ENCODE measurements at regions not wholly inside any gene's neighbourhood (a gene's known extent, or its start where the extent isn't known, plus 50 kb on each side); places are given as distances from the start of the nearest gene placed in this dataset.

GRCh38 chr6:41404182-41404845, 68.9 kb downstream of the NCR2 start:
- no peak for DNase-seq (ENCODE audit: low read depth)
- in situ Hi-C loops (cut with HindIII; ENCODE audit: low pct_unique_long_range_greater_than_20kb, low sequenced_read_pairs) = no loop called here

- in situ Hi-C loops (cut with HindIII; ENCODE audit: low pct_unique_long_range_greater_than_20kb, low sequenced_read_pairs) = no loop called here
- DNase-seq (ENCODE audit: low read depth) = no peak
Observed at GRCh38 chr6:41405941-41406727, 70.7 kb downstream of the NCR2 start.

GRCh38 chr6:41406728-41407489, 71.5 kb downstream of the NCR2 start:
- in situ Hi-C loops (cut with HindIII; ENCODE audit: low pct_unique_long_range_greater_than_20kb, low sequenced_read_pairs) = no loop called here
- no peak for DNase-seq (ENCODE audit: low read depth)

GRCh38 chr6:41408576-41408975, 73.2 kb downstream of the NCR2 start:
- in situ Hi-C loops (cut with HindIII; ENCODE audit: low pct_unique_long_range_greater_than_20kb, low sequenced_read_pairs) = no loop called here
- no peak for DNase-seq (ENCODE audit: low read depth)

- in situ Hi-C loops (cut with HindIII; ENCODE audit: low pct_unique_long_range_greater_than_20kb, low sequenced_read_pairs) = no loop called here
- DNase-seq (ENCODE audit: low read depth) = no peak
Observed at GRCh38 chr6:41408982-41409381, 73.6 kb downstream of the NCR2 start.

- DNase-seq (ENCODE audit: low read depth) = no peak
- in situ Hi-C loops (cut with HindIII; ENCODE audit: low pct_unique_long_range_greater_than_20kb, low sequenced_read_pairs) = no loop called here
Observed at GRCh38 chr6:41409489-41409888, 74.1 kb downstream of the NCR2 start.

GRCh38 chr6:41411961-41412360, 76.6 kb downstream of the NCR2 start:
- DNase-seq (ENCODE audit: low read depth) = no peak
- in situ Hi-C loops (cut with HindIII; ENCODE audit: low pct_unique_long_range_greater_than_20kb, low sequenced_read_pairs) = no loop called here

- in situ Hi-C loops (cut with HindIII; ENCODE audit: low pct_unique_long_range_greater_than_20kb, low sequenced_read_pairs) = no loop called here
- no peak for DNase-seq (ENCODE audit: low read depth)
Observed at GRCh38 chr6:41413250-41413649, 77.8 kb downstream of the NCR2 start.

- in situ Hi-C loops (cut with HindIII; ENCODE audit: low pct_unique_long_range_greater_than_20kb, low sequenced_read_pairs) = no loop called here
- DNase-seq (ENCODE audit: low read depth) = no peak
Observed at GRCh38 chr6:41416501-41416837, 81.1 kb downstream of the NCR2 start.

- no peak for DNase-seq (ENCODE audit: low read depth)
- in situ Hi-C loops (cut with HindIII; ENCODE audit: low pct_unique_long_range_greater_than_20kb, low sequenced_read_pairs) = no loop called here
Observed at GRCh38 chr6:41418741-41419140, 83.3 kb downstream of the NCR2 start.

- in situ Hi-C loops (cut with HindIII; ENCODE audit: low pct_unique_long_range_greater_than_20kb, low sequenced_read_pairs) = no loop called here
- no peak for DNase-seq (ENCODE audit: low read depth)
Observed at GRCh38 chr6:41419385-41419784, 84.0 kb downstream of the NCR2 start.

- in situ Hi-C loops (cut with HindIII; ENCODE audit: low pct_unique_long_range_greater_than_20kb, low sequenced_read_pairs) = no loop called here
Observed at GRCh38 chr6:41420186-41420585, 84.8 kb downstream of the NCR2 start.

GRCh38 chr6:41422161-41422560, 86.8 kb downstream of the NCR2 start:
- in situ Hi-C loops (cut with HindIII; ENCODE audit: low pct_unique_long_range_greater_than_20kb, low sequenced_read_pairs) = no loop called here
- no peak for DNase-seq (ENCODE audit: low read depth)

More at GRCh38 chr6:41420186-41420585, 84.8 kb downstream of the NCR2 start:
- no peak for DNase-seq (ENCODE audit: low read depth)

GRCh38 chr6:41423002-41423401, 87.6 kb downstream of the NCR2 start:
- DNase-seq (ENCODE audit: low read depth) = no peak
- in situ Hi-C loops (cut with HindIII; ENCODE audit: low pct_unique_long_range_greater_than_20kb, low sequenced_read_pairs) = no loop called here

GRCh38 chr6:41424370-41425058, 89.1 kb downstream of the NCR2 start:
- in situ Hi-C loops (cut with HindIII; ENCODE audit: low pct_unique_long_range_greater_than_20kb, low sequenced_read_pairs) = no loop called here
- DNase-seq (ENCODE audit: low read depth) = peak; percentile 70

GRCh38 chr6:41425511-41425910, 90.1 kb downstream of the NCR2 start:
- in situ Hi-C loops (cut with HindIII; ENCODE audit: low pct_unique_long_range_greater_than_20kb, low sequenced_read_pairs) = no loop called here
- DNase-seq (ENCODE audit: low read depth) = no peak

- in situ Hi-C loops (cut with HindIII; ENCODE audit: low pct_unique_long_range_greater_than_20kb, low sequenced_read_pairs) = no loop called here
Observed at GRCh38 chr6:41426438-41426851, 91.0 kb downstream of the NCR2 start.

GRCh38 chr6:41426888-41427641, 91.7 kb downstream of the NCR2 start:
- no peak for DNase-seq (ENCODE audit: low read depth)
- in situ Hi-C loops (cut with HindIII; ENCODE audit: low pct_unique_long_range_greater_than_20kb, low sequenced_read_pairs) = no loop called here

More at GRCh38 chr6:41426438-41426851, 91.0 kb downstream of the NCR2 start:
- no peak for DNase-seq (ENCODE audit: low read depth)

Data from Caki2 (cell line).